PC-9 (cell line): ENCODE measurements at regions not wholly inside any gene's neighbourhood (a gene's known extent, or its start where the extent isn't known, plus 50 kb on each side); places are given as distances from the start of the nearest gene placed in this dataset.
A peak's percentile ranks its signal among the peaks of the same experiment; 100 is the strongest.

ENCODE experiments used
- BruUV-seq: library from RNA; stranded (reverse); fragments of 400-500 nt; replicated peaks from 2 replicates; lab custom pipeline; 2021; lab: Mats Ljungman, UMichigan
- CTCF ChIA-PET: fragments of 300-600 bp; sonication (Branson Sonifier 250); formaldehyde crosslinking; loops from one replicate; lab custom pipeline; 2022; ENCODE audit warnings: antibody characterized with exemption; lab: Charles Lee
- POLR2A ChIA-PET: fragments of 300-600 bp; sonication (Branson Sonifier 250); formaldehyde crosslinking; loops from one replicate; lab custom pipeline; 2022; ENCODE audit warnings: antibody characterized with exemption; ENCODE audit not compliant: unreplicated experiment; lab: Charles Lee
- DNase-seq, 2 experiments: peaks; one replicate each; pipeline versions ENCODE4 v3.0.0 to v3.0.0-alpha.2; 2015 to 2022; ENCODE audit warnings: mixed read lengths in 1 of 2
- H2AFZ ChIP-seq: fragments of 200-600 bp; sonication (generic); 2 replicates; pipeline ENCODE4 v1.8.1; 2017; ENCODE audit warnings: antibody characterized with exemption
- H3F3A ChIP-seq: fragments of 200-600 bp; sonication (generic); 2 replicates; pipeline ENCODE4 v1.8.1; 2017; ENCODE audit warnings: antibody characterized with exemption, mild to moderate bottlenecking, low read depth; ENCODE audit not compliant: insufficient read depth
- H3K27ac ChIP-seq: fragments of 200-600 bp; sonication (generic); 2 replicates; pipeline ENCODE4 v1.6.1; 2016; ENCODE audit warnings: mixed run types
- H3K27me3 ChIP-seq: fragments of 200-600 bp; sonication (generic); 2 replicates; pipeline ENCODE4 v1.6.1; 2016; ENCODE audit warnings: low read depth, mixed run types; ENCODE audit not compliant: insufficient read depth
- H3K36me3 ChIP-seq: fragments of 200-600 bp; sonication (generic); 2 replicates; pipeline ENCODE4 v1.6.1; 2016; ENCODE audit warnings: low read depth, mixed run types
- H3K4me1 ChIP-seq: fragments of 200-600 bp; sonication (generic); replicated peaks from 2 replicates; pipeline ENCODE4 v1.6.1; 2016; ENCODE audit warnings: mixed run types; ENCODE audit not compliant: insufficient read depth
- H3K4me2 ChIP-seq: fragments of 200-600 bp; sonication (generic); 2 replicates; pipeline ENCODE4 v1.6.1; 2017; ENCODE audit warnings: mixed run types
- H3K4me3 ChIP-seq: fragments of 200-600 bp; sonication (generic); 2 replicates; pipeline ENCODE4 v1.6.1; 2016; ENCODE audit warnings: mixed run types
- H3K79me2 ChIP-seq: fragments of 200-600 bp; sonication (generic); 2 replicates; pipeline ENCODE4 v1.6.1; 2017; ENCODE audit warnings: low read depth, mixed run types
- H3K9me2 ChIP-seq: fragments of 200-600 bp; sonication (generic); 2 replicates; pipeline ENCODE4 v1.8.1; 2017; ENCODE audit warnings: mild to moderate bottlenecking; ENCODE audit not compliant: insufficient read depth
- H3K9me3 ChIP-seq: fragments of 200-600 bp; sonication (generic); 2 replicates; pipeline ENCODE4 v1.8.1; 2016; ENCODE audit warnings: low read depth; ENCODE audit not compliant: insufficient read depth
- H4K20me1 ChIP-seq: fragments of 200-600 bp; sonication (generic); 2 replicates; pipeline ENCODE4 v1.8.1; 2017; ENCODE audit not compliant: insufficient read depth
- CTCF ChIP-seq: fragments of 200-600 bp; sonication (generic); conservative IDR thresholded peaks from 2 replicates; pipeline ENCODE4 v1.6.1; 2017; ENCODE audit warnings: mixed run types, antibody characterized with exemption, mild to moderate bottlenecking, moderate library complexity
- EZH2 ChIP-seq: fragments of 200-600 bp; sonication (generic); IDR thresholded peaks from 2 replicates; pipeline ENCODE4 v1.8.0; 2017; ENCODE audit warnings: antibody characterized with exemption, low read depth
- intact Hi-C: fragments of 100-400 bp; cut with micrococcal nuclease; formaldehyde crosslinking; loops from one replicate; pipeline ENCODE4 v1.10.0; 2022; ENCODE audit not compliant: unreplicated experiment

DNA sequence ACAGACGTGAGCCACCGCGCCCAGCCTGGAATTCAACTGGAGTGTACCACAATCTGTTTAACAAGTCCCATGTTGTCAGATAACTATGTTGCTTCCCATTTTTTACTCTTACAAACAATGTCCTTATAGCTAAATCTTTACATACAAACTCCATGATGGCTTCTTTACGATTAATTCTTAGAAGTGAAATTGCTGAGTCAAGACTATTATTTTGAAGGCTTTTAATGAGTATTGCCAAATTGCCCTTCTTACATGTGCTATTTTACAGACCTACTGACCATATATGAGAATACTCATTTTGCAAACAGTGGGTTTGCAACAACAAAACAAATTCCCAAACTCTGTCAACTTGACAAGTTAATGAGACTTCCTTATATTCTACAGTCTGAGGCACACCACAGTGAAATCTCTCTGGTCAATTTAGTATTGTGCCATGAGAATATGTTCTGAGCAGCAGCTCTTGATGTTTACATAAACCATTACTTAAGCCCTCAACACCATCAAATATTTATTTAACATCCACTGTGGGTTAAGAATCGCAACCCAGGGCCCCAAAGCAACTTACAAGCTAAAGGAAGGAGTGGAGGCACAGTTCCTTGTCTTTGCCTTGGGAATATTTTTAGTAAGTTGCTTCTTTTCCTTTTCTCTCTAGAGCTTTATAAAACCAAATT, 128.5 kb downstream of the SPRY1 start:
- BruUV-seq = no TSS peak
- no peaks in the 10 kb centered on the region for H3K36me3 ChIP-seq
- intact Hi-C loops = no loop called here

GRCh38 chr4:123526511-123526910, 129.9 kb downstream of the SPRY1 start:
- Histone ChIP-seq H3K4me2 (no peak overlapping the region), H3K4me1 (peaks cover 7% of the 10 kb centered on the region; the same call in 1 of the 2 replicates), H3K4me3 (no peak overlapping the region), H3K27me3 (no peaks in the 10 kb centered on the region), H4K20me1 (no peaks in the 10 kb centered on the region), H2AFZ (no peak overlapping the region), H3K9me2 (no peaks in the 10 kb centered on the region; the same call in 1 of the 2 replicates), H3K79me2 (no peaks in the 10 kb centered on the region), H3K27ac (no peak overlapping the region), H3K36me3 (no peaks in the 10 kb centered on the region), H3K9me3 (no peaks in the 10 kb centered on the region), H3F3A (no peaks in the 10 kb centered on the region)
- POLR2A ChIA-PET = no interaction called here
- no peak for DNase-seq
- intact Hi-C loops = no loop called here
- TF ChIP-seq EZH2 (no peak), CTCF (no peak)
- BruUV-seq = no TSS peak
- CTCF ChIA-PET = no interaction called here

More for the DNA sequence above, 128.5 kb downstream of the SPRY1 start:
- Histone ChIP-seq H3K79me2 (no peaks in the 10 kb centered on the region), H4K20me1 (no peaks in the 10 kb centered on the region), H3F3A (no peaks in the 10 kb centered on the region), H3K27ac (no peak overlapping the region), H3K9me2 (no peaks in the 10 kb centered on the region; the same call in 1 of the 2 replicates), H3K27me3 (no peaks in the 10 kb centered on the region), H3K4me1 (peaks cover 7% of the 10 kb centered on the region; the same call in 1 of the 2 replicates), H3K4me2 (no peak overlapping the region), H2AFZ (no peak overlapping the region), H3K4me3 (no peak overlapping the region), H3K9me3 (no peaks in the 10 kb centered on the region)
- ChIA-PET CTCF (interaction anchor here (0.6 kb wide), 1 partner anchor 10 kb away, joined by 4 read pairs; no protein-coding TSS in a partner anchor), POLR2A (interaction anchor here (0.6 kb wide), 1 partner anchor 126 kb away, joined by 3 read pairs; no protein-coding TSS in a partner anchor)
- DNase-seq = peak in 1 of 2 experiments; percentile 71
- TF ChIP-seq CTCF (no peak), EZH2 (no peak)

DNA sequence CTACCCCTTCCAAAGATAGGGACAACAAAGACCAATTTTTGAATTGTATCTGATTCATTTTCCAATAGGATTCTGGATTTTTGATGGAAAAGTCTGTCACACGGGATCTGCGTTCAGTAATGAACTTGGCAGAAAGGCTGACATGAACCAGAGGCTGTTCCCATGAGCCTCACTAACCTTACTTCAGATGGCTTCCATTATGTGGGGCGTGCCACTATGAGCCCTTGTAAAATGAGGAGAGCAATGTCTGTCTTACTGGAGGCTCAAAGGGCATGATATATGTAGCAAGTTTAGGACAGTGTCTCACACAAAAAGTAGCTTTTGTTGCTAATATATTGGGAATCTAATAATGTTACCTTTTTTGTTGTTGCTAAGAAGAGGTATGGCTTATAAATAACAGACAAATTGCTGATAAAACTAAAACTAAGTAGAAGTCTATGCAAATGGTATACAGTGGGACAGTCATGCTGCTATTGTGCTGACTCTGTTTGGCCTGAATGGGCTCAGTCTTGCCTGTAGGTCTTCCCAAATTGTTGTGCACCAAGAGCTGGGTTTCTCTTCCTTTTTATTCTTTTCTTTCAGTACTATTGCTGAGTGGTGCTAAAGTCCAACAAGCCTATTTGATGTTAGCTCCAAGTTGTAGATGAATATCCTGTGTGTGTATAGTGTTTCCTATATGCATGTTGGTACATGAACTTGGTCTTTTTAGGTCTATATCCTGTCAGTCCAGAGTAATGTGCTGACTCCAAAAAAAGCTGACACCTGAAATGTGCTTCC, 132.1 kb downstream of the SPRY1 start:
- intact Hi-C loops = no loop called here
- Histone ChIP-seq H3K4me3 (no peak overlapping the region), H3K27ac (no peak overlapping the region), H4K20me1 (no peaks in the 10 kb centered on the region), H3K9me2 (no peaks in the 10 kb centered on the region; the same call in 1 of the 2 replicates), H3K4me2 (no peak overlapping the region), H3F3A (no peaks in the 10 kb centered on the region), H3K36me3 (no peaks in the 10 kb centered on the region), H3K79me2 (no peaks in the 10 kb centered on the region), H2AFZ (no peak overlapping the region), H3K9me3 (no peaks in the 10 kb centered on the region; the same call in 1 of the 2 replicates), H3K27me3 (no peaks in the 10 kb centered on the region), H3K4me1 (peaks cover 7% of the 10 kb centered on the region; the same call in 1 of the 2 replicates)
- no TSS peak for BruUV-seq
- CTCF ChIA-PET = no interaction called here
- TF ChIP-seq CTCF (no peak), EZH2 (no peak)
- no peak for DNase-seq
- POLR2A ChIA-PET = no interaction called here
